Keratinocyte (primary cell): ENCODE measurements at regions not wholly inside any gene's neighbourhood (a gene's known extent, or its start where the extent isn't known, plus 50 kb on each side); places are given as distances from the start of the nearest gene placed in this dataset.

Experiments used
- EZH2 ChIP-seq: IDR thresholded peaks from one replicate; pipeline ENCODE4 v1.6.1; 2012; ENCODE audit warnings: inconsistent platforms, mild to moderate bottlenecking, low read length, moderate library complexity
- TF ChIP-seq, protein P1 (sequence below), 3 experiments: IDR thresholded peaks in 1 of 3; conservative IDR thresholded peaks in 1 of 3; optimal IDR thresholded peaks in 1 of 3; 2 replicates in 2 of 3; 3 replicates in 1 of 3; pipeline versions ENCODE3 to v1.5.1; 2011; ENCODE audit warnings: low read length in 3 of 3, mild to moderate bottlenecking in 3 of 3, moderate library complexity in 2 of 3, control low read depth in 1 of 3, inconsistent platforms in 1 of 3; ENCODE audit not compliant: insufficient read depth in 2 of 3; ENCODE audit errors: extremely low read depth in 1 of 3

DNA sequence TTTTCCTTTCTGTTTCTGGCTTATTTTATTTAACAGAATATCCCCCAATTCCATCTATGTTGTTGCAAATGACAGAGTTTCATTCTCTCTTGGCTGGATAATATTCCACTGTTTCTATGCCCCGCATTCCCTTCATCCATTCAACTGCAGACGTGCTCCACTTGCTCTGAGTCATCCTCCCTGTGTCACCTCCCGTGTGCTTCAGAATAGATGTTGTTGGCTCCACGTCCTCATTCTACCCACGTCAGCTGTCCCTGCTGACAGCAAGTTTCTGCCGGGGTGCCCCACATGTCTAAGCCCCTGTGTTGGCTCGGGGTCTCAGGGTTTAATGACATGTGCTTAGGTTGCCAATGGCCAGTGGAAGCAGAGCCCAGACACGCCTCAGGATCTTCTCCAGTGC lies 1041.0 kb downstream of the UQCRFS1 start:
- TF ChIP-seq, protein P1, sequence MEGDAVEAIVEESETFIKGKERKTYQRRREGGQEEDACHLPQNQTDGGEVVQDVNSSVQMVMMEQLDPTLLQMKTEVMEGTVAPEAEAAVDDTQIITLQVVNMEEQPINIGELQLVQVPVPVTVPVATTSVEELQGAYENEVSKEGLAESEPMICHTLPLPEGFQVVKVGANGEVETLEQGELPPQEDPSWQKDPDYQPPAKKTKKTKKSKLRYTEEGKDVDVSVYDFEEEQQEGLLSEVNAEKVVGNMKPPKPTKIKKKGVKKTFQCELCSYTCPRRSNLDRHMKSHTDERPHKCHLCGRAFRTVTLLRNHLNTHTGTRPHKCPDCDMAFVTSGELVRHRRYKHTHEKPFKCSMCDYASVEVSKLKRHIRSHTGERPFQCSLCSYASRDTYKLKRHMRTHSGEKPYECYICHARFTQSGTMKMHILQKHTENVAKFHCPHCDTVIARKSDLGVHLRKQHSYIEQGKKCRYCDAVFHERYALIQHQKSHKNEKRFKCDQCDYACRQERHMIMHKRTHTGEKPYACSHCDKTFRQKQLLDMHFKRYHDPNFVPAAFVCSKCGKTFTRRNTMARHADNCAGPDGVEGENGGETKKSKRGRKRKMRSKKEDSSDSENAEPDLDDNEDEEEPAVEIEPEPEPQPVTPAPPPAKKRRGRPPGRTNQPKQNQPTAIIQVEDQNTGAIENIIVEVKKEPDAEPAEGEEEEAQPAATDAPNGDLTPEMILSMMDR (optimal IDR thresholded peaks at IDR 0.05 in 1 of 3, IDR thresholded peaks at IDR 0.05 in 1 of 3, conservative IDR thresholded peaks at IDR 0.05 in 1 of 3; ENCODE audit: extremely low read depth in 1 of 3, insufficient read depth in 2 of 3, low read length in 3 of 3): no peak
- no peak for TF ChIP-seq EZH2
